H9 (cell line): ENCODE measurements at regions not wholly inside any gene's neighbourhood (a gene's known extent, or its start where the extent isn't known, plus 50 kb on each side); places are given as distances from the start of the nearest gene placed in this dataset.

Experiments used
- DNase-seq: peaks from one replicate; pipeline ENCODE4 v3.0.0-alpha.2; 2017
- H2AFZ ChIP-seq: one replicate; pipeline ENCODE4 v1.6.1; 2013; ENCODE audit warnings: mild to moderate bottlenecking, low read length, control low read depth, moderate library complexity
- H2AK5ac ChIP-seq: 2 replicates; pipeline ENCODE4 v1.6.1; 2013; ENCODE audit warnings: low read length, control low read depth, mixed read lengths; ENCODE audit not compliant: insufficient read length
- H2BK120ac ChIP-seq: one replicate; pipeline ENCODE4 v1.6.1; 2013; ENCODE audit warnings: low read depth, mild to moderate bottlenecking, low read length, control low read depth, inconsistent platforms; ENCODE audit not compliant: poor library complexity, severe bottlenecking
- H2BK12ac ChIP-seq: 2 replicates; pipeline ENCODE4 v1.6.1; 2013; ENCODE audit warnings: low read length, control low read depth, mixed read lengths, low read depth; ENCODE audit not compliant: insufficient read length
- H2BK15ac ChIP-seq: 2 replicates; pipeline ENCODE4 v1.6.1; 2013; ENCODE audit warnings: low read depth, low read length, control low read depth
- H2BK20ac ChIP-seq: one replicate; pipeline ENCODE4 v1.6.1; 2013; ENCODE audit warnings: low read depth, mild to moderate bottlenecking, low read length, control low read depth, inconsistent platforms; ENCODE audit not compliant: poor library complexity, severe bottlenecking
- H2BK5ac ChIP-seq: 2 replicates; pipeline ENCODE4 v1.6.1; 2013; ENCODE audit warnings: low read length, control low read depth, mixed read lengths; ENCODE audit not compliant: insufficient read length
- H3K14ac ChIP-seq: 2 replicates; pipeline ENCODE4 v1.6.1; 2013; ENCODE audit warnings: low read length, control low read depth; ENCODE audit not compliant: insufficient read depth
- H3K18ac ChIP-seq: 2 replicates; pipeline ENCODE4 v1.6.1; 2013; ENCODE audit warnings: low read depth, mild to moderate bottlenecking, mixed read lengths, low read length, control low read depth; ENCODE audit not compliant: insufficient read length
- H3K23ac ChIP-seq: 2 replicates; pipeline ENCODE4 v1.6.1; 2013; ENCODE audit warnings: low read length, control low read depth, mixed read lengths, low read depth; ENCODE audit not compliant: insufficient read length
- H3K23me2 ChIP-seq: 2 replicates; pipeline ENCODE4 v1.6.1; 2013; ENCODE audit warnings: low read depth, mild to moderate bottlenecking, mixed read lengths, low read length, control low read depth; ENCODE audit not compliant: insufficient read length, poor library complexity, severe bottlenecking
- H3K27ac ChIP-seq: 2 replicates; pipeline ENCODE4 v1.5.1; 2013; ENCODE audit warnings: low read length, control low read depth, mixed read lengths, low read depth; ENCODE audit not compliant: insufficient read length
- H3K27me3 ChIP-seq: 2 replicates; pipeline ENCODE4 v1.6.1; 2013; ENCODE audit warnings: low read length, control low read depth, inconsistent platforms; ENCODE audit not compliant: insufficient read depth
- H3K4ac ChIP-seq: 2 replicates; pipeline ENCODE4 v1.6.1; 2013; ENCODE audit warnings: low read depth, mild to moderate bottlenecking, control low read depth, inconsistent platforms, low read length, moderate library complexity
- H3K4me1 ChIP-seq: 2 replicates; pipeline ENCODE4 v1.6.1; 2013; ENCODE audit warnings: low read length, control low read depth, inconsistent platforms; ENCODE audit not compliant: insufficient read depth
- H3K4me2 ChIP-seq: 2 replicates; pipeline ENCODE4 v1.6.1; 2013; ENCODE audit warnings: low read length, control low read depth, mixed read lengths; ENCODE audit not compliant: insufficient read length, insufficient read depth
- H3K56ac ChIP-seq: 2 replicates; pipeline ENCODE4 v1.6.1; 2013; ENCODE audit warnings: low read depth, mild to moderate bottlenecking, mixed read lengths, low read length, control low read depth; ENCODE audit not compliant: insufficient read length
- H3K79me1 ChIP-seq: 2 replicates; pipeline ENCODE4 v1.6.1; 2013; ENCODE audit warnings: low read depth, mild to moderate bottlenecking, moderate library complexity, low read length, control low read depth, inconsistent platforms; ENCODE audit not compliant: insufficient read depth, poor library complexity, severe bottlenecking
- H3K79me2 ChIP-seq: 2 replicates; pipeline ENCODE4 v1.6.1; 2013; ENCODE audit warnings: low read length, control low read depth, inconsistent platforms; ENCODE audit not compliant: insufficient read depth
- H3K9ac ChIP-seq: 2 replicates; pipeline ENCODE4 v1.6.1; 2013; ENCODE audit warnings: low read length, control low read depth, mixed read lengths; ENCODE audit not compliant: insufficient read length; ENCODE audit errors: extremely low read depth
- H3K9me3 ChIP-seq: one replicate; pipeline ENCODE4 v1.6.1; 2013; ENCODE audit warnings: low read depth, low read length, inconsistent platforms; ENCODE audit not compliant: control insufficient read depth
- H3T11ph ChIP-seq: one replicate; pipeline ENCODE4 v1.6.1; 2013; ENCODE audit warnings: mild to moderate bottlenecking, low read length, control low read depth, inconsistent platforms
- H4K20me1 ChIP-seq: one replicate; pipeline ENCODE4 v1.6.1; 2013; ENCODE audit not compliant: control insufficient read depth, insufficient read length, insufficient read depth
- H4K5ac ChIP-seq: 2 replicates; pipeline ENCODE4 v1.6.1; 2013; ENCODE audit warnings: low read depth, mild to moderate bottlenecking, mixed read lengths, low read length, control low read depth; ENCODE audit not compliant: insufficient read length
- H4K8ac ChIP-seq: replicated peaks from 2 replicates; pipeline ENCODE4 v1.6.1; 2013; ENCODE audit warnings: low read length, control low read depth, mixed read lengths, low read depth; ENCODE audit not compliant: insufficient read length
- H4K91ac ChIP-seq: 2 replicates; pipeline ENCODE4 v1.6.1; 2013; ENCODE audit warnings: low read depth, mild to moderate bottlenecking, moderate library complexity, mixed read lengths, low read length, control low read depth; ENCODE audit not compliant: insufficient read length
- H3K27ac Mint-ChIP-seq, 3 experiments: 2 replicates in 2 of 3; 3 replicates in 1 of 3; pipeline ENCODE4 v1.8.0; 2020 to 2021; ENCODE audit warnings: mixed read lengths in 3 of 3, mild to moderate bottlenecking in 1 of 3, moderate library complexity in 1 of 3
- H3K27me3 Mint-ChIP-seq: 2 replicates; pipeline ENCODE4 v1.8.0; 2021; ENCODE audit warnings: low read depth, mild to moderate bottlenecking, moderate library complexity, mixed read lengths
- H3K36me3 Mint-ChIP-seq, 3 experiments: 2 replicates in 2 of 3; 3 replicates in 1 of 3; pipeline ENCODE4 v1.8.0; 2020 to 2021; ENCODE audit warnings: low read depth in 3 of 3, mixed read lengths in 3 of 3; ENCODE audit not compliant: insufficient read depth in 1 of 3
- H3K4me1 Mint-ChIP-seq, 2 experiments: 2 replicates each; pipeline ENCODE4 v1.8.0; 2020; ENCODE audit warnings: mixed read lengths in 2 of 2
- H3K4me3 Mint-ChIP-seq, 2 experiments: 2 replicates in 1 of 2; 3 replicates in 1 of 2; pipeline ENCODE4 v1.8.0; 2020 to 2021; ENCODE audit warnings: mild to moderate bottlenecking in 2 of 2, mixed read lengths in 2 of 2, moderate library complexity in 1 of 2
- H3K9me3 Mint-ChIP-seq, 2 experiments: 2 replicates in 1 of 2; 3 replicates in 1 of 2; pipeline ENCODE4 v1.8.0; 2020; ENCODE audit warnings: mild to moderate bottlenecking in 2 of 2, mixed read lengths in 2 of 2, moderate library complexity in 1 of 2
- WGBS: extraction: QIAGEN DNeasy Blood & Tissue Kit; methylation state at CpG from one replicate; pipeline ENCODE4 v1.1.7; 2013; ENCODE audit warnings: missing lambda C conversion rate, low lambda C conversion rate, mixed read lengths; ENCODE audit not compliant: insufficient read length; ENCODE audit errors: extremely low coverage; 5-methylcytosine and 5-hydroxymethylcytosine counted together
- TF ChIP-seq, protein P1 (sequence below): fragments of 200-600 bp; sonication (generic); conservative IDR thresholded peaks from 3 replicates; pipeline ENCODE4 v1.8.0; 2021; ENCODE audit warnings: antibody characterized with exemption, mild to moderate bottlenecking

GRCh38 chr2:59888706-59889105 lies 664.7 kb downstream of the BCL11A start:
- DNase-seq = no peak
- Histone ChIP-seq H3K4ac (no peak overlapping the region), H3K18ac (no peak overlapping the region), H3K23ac (no peak overlapping the region), H3K79me1 (no peaks in the 10 kb centered on the region), H2BK5ac (no peak overlapping the region), H3K23me2 (no peaks in the 10 kb centered on the region), H2BK20ac (no peak overlapping the region), H3K27ac (no peak overlapping the region), H2AK5ac (no peak overlapping the region), H3K14ac (no peak overlapping the region), H2AFZ (no peak overlapping the region), H3K9me3 (no peaks in the 10 kb centered on the region), H3T11ph (no peak overlapping the region), H3K9ac (no peak overlapping the region), H3K56ac (no peak overlapping the region), H4K8ac (no peak overlapping the region), H2BK120ac (no peak overlapping the region), H4K20me1 (no peaks in the 10 kb centered on the region), H2BK15ac (no peak overlapping the region), H4K5ac (no peak overlapping the region), H2BK12ac (no peak overlapping the region), H4K91ac (no peak overlapping the region), H3K4me1 (peaks cover 4% of the 10 kb centered on the region), H3K4me2 (no peak overlapping the region), H3K27me3 (no peaks in the 10 kb centered on the region), H3K79me2 (no peaks in the 10 kb centered on the region)
- H3K9me3 Mint-ChIP-seq = no peaks in the 10 kb centered on the region; a peak in 1 of 5 replicates
- peaks cover 0 to 4% (median 3%) of the 10 kb centered on the region in 3 experiments; a peak in 3 of 7 replicates for H3K36me3 Mint-ChIP-seq
- TF ChIP-seq, protein P1, sequence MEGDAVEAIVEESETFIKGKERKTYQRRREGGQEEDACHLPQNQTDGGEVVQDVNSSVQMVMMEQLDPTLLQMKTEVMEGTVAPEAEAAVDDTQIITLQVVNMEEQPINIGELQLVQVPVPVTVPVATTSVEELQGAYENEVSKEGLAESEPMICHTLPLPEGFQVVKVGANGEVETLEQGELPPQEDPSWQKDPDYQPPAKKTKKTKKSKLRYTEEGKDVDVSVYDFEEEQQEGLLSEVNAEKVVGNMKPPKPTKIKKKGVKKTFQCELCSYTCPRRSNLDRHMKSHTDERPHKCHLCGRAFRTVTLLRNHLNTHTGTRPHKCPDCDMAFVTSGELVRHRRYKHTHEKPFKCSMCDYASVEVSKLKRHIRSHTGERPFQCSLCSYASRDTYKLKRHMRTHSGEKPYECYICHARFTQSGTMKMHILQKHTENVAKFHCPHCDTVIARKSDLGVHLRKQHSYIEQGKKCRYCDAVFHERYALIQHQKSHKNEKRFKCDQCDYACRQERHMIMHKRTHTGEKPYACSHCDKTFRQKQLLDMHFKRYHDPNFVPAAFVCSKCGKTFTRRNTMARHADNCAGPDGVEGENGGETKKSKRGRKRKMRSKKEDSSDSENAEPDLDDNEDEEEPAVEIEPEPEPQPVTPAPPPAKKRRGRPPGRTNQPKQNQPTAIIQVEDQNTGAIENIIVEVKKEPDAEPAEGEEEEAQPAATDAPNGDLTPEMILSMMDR = no peak
- no peak overlapping the region for H3K4me3 Mint-ChIP-seq
- no peaks in the 10 kb centered on the region; the same call in none of the 2 replicates for H3K27me3 Mint-ChIP-seq
- WGBS = no CpG with 5 or more reads among the region's 1 CpG
- H3K4me1 Mint-ChIP-seq = peaks cover 24 to 39% of the 10 kb centered on the region in 2 experiments
- H3K27ac Mint-ChIP-seq = no peak overlapping the region
